ENCODE measurements at regions not wholly inside any gene's neighbourhood (a gene's known extent, or its start where the extent isn't known, plus 50 kb on each side); places are given as distances from the start of the nearest gene placed in this dataset.

- TF ChIP-seq POLR2AphosphoS5 (IDR thresholded peaks at IDR 0.05) (no peak), CTCF (IDR thresholded peaks at IDR 0.05) (no peak), POLR2A (IDR thresholded peaks at IDR 0.05) (no peak)
- no peaks in the 10 kb centered on the region for H3K27me3 ChIP-seq (replicated peaks; ENCODE audit: insufficient read depth)
- intact Hi-C loops (cut with DNase I) = no loop called here
- no peaks in the 10 kb centered on the region for H3K9me3 ChIP-seq
- H3K4me1 ChIP-seq (replicated peaks) = no peaks in the 10 kb centered on the region
- H3K4me3 ChIP-seq = no peak overlapping the region
- 85% methylated on average over 10 of the region's 10 CpGs for WGBS
- no peak for DNase-seq (ENCODE audit: low spot score)
- H3K36me3 ChIP-seq = no peaks in the 10 kb centered on the region
- no peak overlapping the region for H3K27ac ChIP-seq
Measured at GRCh38 chr16:27700304-27700995, 150.5 kb downstream of the KATNIP start.

GRCh38 chr16:27701381-27701780 is 151.4 kb downstream of the KATNIP start:
- TF ChIP-seq POLR2A (IDR thresholded peaks at IDR 0.05) (no peak), POLR2AphosphoS5 (IDR thresholded peaks at IDR 0.05) (no peak), CTCF (IDR thresholded peaks at IDR 0.05) (no peak)
- Histone ChIP-seq H3K4me3 (no peak overlapping the region), H3K4me1 (replicated peaks) (no peaks in the 10 kb centered on the region), H3K27me3 (replicated peaks; ENCODE audit: insufficient read depth) (no peaks in the 10 kb centered on the region), H3K27ac (no peak overlapping the region), H3K9me3 (no peaks in the 10 kb centered on the region), H3K36me3 (no peaks in the 10 kb centered on the region)
- intact Hi-C loops (cut with DNase I) = no loop called here
- 88% methylated on average over 8 of the region's 8 CpGs for WGBS
- DNase-seq (ENCODE audit: low spot score) = no peak

- TF ChIP-seq POLR2A (IDR thresholded peaks at IDR 0.05) (no peak), POLR2AphosphoS5 (IDR thresholded peaks at IDR 0.05) (no peak), CTCF (IDR thresholded peaks at IDR 0.05) (no peak)
- Histone ChIP-seq H3K4me1 (replicated peaks) (no peaks in the 10 kb centered on the region), H3K9me3 (no peaks in the 10 kb centered on the region), H3K36me3 (no peaks in the 10 kb centered on the region), H3K27me3 (replicated peaks; ENCODE audit: insufficient read depth) (no peaks in the 10 kb centered on the region), H3K27ac (no peak overlapping the region), H3K4me3 (no peak overlapping the region)
- intact Hi-C loops (cut with DNase I) = no loop called here
- WGBS = 82% methylated on average over 6 of the region's 6 CpGs
- DNase-seq (ENCODE audit: low spot score) = no peak
Measured at GRCh38 chr16:27703121-27703520, 153.2 kb downstream of the KATNIP start.

- TF ChIP-seq POLR2AphosphoS5 (IDR thresholded peaks at IDR 0.05) = no peak
- TF ChIP-seq POLR2A (IDR thresholded peaks at IDR 0.05) = no peak
- no peak for TF ChIP-seq CTCF (IDR thresholded peaks at IDR 0.05)
- H3K27ac ChIP-seq = no peak overlapping the region
- no peaks in the 10 kb centered on the region for H3K4me1 ChIP-seq (replicated peaks)
- DNase-seq (ENCODE audit: low spot score) = no peak
- H3K4me3 ChIP-seq = no peak overlapping the region
- no peaks in the 10 kb centered on the region for H3K27me3 ChIP-seq (replicated peaks; ENCODE audit: insufficient read depth)
- intact Hi-C loops (cut with DNase I) = no loop called here
- 54% methylated on average over 5 of the region's 5 CpGs for WGBS
- H3K9me3 ChIP-seq = no peaks in the 10 kb centered on the region
- H3K36me3 ChIP-seq = no peaks in the 10 kb centered on the region
Measured at GRCh38 chr16:27703545-27703944, 153.6 kb downstream of the KATNIP start.

GRCh38 chr16:27704252-27704651 is 154.3 kb downstream of the KATNIP start:
- H3K4me1 ChIP-seq (replicated peaks) = no peaks in the 10 kb centered on the region
- no peak for TF ChIP-seq POLR2A (IDR thresholded peaks at IDR 0.05)
- no peak for TF ChIP-seq CTCF (IDR thresholded peaks at IDR 0.05)
- no peak for TF ChIP-seq POLR2AphosphoS5 (IDR thresholded peaks at IDR 0.05)
- 85% methylated on average over 4 of the region's 4 CpGs for WGBS
- intact Hi-C loops (cut with DNase I) = no loop called here
- no peaks in the 10 kb centered on the region for H3K9me3 ChIP-seq
- no peak for DNase-seq (ENCODE audit: low spot score)
- H3K27me3 ChIP-seq (replicated peaks; ENCODE audit: insufficient read depth) = no peaks in the 10 kb centered on the region
- H3K36me3 ChIP-seq = no peaks in the 10 kb centered on the region
- no peak overlapping the region for H3K27ac ChIP-seq
- H3K4me3 ChIP-seq = no peak overlapping the region
